ENCODE measurements at regions not wholly inside any gene's neighbourhood (a gene's known extent, or its start where the extent isn't known, plus 50 kb on each side); places are given as distances from the start of the nearest gene placed in this dataset.

DNA sequence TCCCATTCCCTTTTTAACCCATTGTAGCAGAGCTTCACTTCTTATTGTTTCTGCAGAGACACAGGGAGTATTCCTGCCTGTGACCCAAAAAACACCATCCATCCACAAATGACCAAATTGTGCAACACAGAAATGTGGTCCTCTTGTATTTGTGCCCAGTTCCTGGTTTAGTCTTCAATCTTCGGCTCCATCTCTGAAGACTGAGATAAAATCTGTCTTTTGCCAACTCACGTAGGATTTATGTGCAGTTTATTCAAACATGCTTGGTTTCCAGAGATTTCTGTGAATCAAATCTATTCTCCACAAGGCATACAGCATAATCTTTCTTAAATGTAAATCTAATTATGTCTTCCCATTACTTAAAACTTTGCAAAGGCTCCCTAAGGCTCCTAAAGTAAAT is 307.0 kb downstream of the AASDHPPT start:
- TF ChIP-seq FOXK2 (IDR thresholded peaks at IDR 0.05) (no peak), ZBTB7A (CRISPR knock-in tag; IDR thresholded peaks at IDR 0.05) (no peak), ZNF335 (CRISPR knock-in tag; IDR thresholded peaks at IDR 0.05) (no peak), TCF7 (IDR thresholded peaks at IDR 0.05; ENCODE audit: low read depth) (no peak), NFYB (CRISPR knock-in tag; IDR thresholded peaks at IDR 0.05) (no peak)
- TF ChIP-seq, protein P1, sequence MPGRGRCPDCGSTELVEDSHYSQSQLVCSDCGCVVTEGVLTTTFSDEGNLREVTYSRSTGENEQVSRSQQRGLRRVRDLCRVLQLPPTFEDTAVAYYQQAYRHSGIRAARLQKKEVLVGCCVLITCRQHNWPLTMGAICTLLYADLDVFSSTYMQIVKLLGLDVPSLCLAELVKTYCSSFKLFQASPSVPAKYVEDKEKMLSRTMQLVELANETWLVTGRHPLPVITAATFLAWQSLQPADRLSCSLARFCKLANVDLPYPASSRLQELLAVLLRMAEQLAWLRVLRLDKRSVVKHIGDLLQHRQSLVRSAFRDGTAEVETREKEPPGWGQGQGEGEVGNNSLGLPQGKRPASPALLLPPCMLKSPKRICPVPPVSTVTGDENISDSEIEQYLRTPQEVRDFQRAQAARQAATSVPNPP (CRISPR knock-in tag; IDR thresholded peaks at IDR 0.05): no peak
